HK-2 (cell line): ENCODE measurements at regions not wholly inside any gene's neighbourhood (a gene's known extent, or its start where the extent isn't known, plus 50 kb on each side); places are given as distances from the start of the nearest gene placed in this dataset.
"Not testable (repeated sequence)": the region's sequence is repeated elsewhere in the genome, so short reads cannot be mapped to it uniquely, and the experiment has no call there.

Source experiments
- DNase-seq: peaks from one replicate; pipeline ENCODE4 v3.0.0-alpha.2; 2018; ENCODE audit not compliant: unreplicated experiment

- no peak for DNase-seq
Observed at GRCh38 chr6:76533661-76534060, 461.2 kb upstream of the IMPG1 start.

DNA sequence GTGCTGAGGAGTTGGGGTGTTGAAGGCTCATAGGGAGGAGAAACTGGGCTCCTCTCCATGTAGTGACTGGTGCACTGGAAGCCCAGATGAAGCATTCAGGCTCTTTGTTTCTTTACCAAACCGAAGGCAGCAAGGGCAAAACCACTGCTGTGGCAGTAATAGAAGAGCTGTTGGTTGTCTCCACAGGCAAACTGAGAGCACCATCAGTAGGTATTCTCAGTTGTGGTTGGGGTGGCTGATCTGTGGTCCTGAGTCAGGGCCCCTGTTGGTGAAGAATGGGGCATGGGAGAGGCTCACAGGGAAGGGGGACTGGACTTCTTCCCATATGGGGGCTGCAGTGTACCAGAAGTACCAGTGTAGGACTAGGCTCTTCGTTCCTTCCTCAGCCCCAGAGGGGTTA lies 460.2 kb upstream of the IMPG1 start:
- no peak for DNase-seq

- DNase-seq, result no peak
Observed at GRCh38 chr6:76518443-76518842, 446.0 kb upstream of the IMPG1 start.

DNA sequence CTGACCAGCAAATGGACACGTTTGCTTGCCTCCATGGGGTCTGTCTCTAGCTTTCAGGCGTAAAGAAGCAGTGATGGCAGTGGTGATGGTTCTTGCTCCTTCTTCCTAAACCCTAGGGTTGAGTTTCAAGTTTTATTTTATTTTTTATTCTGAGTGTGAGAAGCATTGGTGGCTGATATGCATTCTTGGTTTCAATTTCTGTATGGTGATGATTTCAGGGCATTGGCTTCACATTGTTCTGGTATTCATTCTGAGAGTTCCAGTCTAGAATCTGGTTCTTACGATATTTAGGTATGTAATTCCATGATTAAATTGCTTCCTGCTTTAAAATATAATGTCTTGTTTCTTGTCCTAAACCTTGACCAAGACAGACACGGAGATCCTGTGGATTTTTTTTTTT lies 444.5 kb upstream of the IMPG1 start:
- DNase-seq, result no peak

DNA sequence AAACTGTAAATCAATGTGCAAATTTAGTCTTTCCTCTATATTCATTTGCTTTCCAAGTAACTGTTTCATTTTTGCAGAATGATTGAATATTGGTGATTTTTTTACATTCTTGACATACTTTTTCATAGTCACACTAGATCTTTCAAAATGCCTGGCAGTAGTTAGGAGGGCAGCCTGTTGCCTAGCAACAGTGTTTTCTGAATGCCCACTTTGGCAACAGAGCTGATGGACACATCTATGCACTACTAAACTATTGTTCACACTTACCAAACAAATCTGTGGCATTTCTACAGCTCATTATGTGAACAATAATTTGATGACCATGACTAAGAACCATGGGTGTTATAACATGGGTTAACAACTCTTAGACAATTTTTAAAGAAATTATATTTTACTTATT lies 438.0 kb upstream of the IMPG1 start:
- DNase-seq, result no peak

DNA sequence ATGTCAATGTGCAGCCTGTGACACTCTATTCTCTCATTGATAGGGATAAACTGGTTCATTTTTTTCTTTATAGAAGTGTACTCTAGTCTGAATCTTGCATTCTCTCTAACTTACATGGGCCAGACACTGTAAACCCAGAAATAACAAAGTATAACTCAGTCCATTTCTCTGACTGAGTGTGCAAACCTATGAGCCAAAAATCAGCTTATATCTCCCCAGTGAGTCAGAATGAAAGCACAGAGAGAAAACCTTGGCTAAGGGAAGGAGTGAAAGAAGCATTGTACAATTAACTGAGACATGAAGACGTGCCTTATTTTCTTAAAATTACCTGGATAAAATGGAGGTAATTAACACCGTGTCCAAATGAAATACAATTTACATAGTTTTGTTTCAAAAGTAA lies 436.9 kb upstream of the IMPG1 start:
- DNase-seq, result no peak

DNA sequence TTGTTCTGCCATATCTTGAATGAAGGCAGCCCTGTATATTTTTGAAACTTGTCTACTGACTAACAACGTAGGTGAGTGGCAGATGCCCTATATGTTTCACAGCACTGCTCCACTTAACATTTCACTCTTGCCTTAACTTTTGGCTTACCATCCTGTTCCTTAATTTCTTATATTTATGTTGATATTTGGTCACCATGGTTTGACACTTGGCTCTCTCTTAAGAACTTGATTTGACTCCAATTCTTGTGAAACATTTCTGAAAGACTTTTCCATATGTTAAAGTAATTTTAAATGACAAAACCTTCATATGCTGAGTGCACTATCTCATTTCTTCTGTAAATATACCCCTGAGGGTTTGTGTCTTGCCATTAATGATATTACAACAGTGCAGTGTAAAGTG lies 434.3 kb upstream of the IMPG1 start:
- no peak for DNase-seq

- DNase-seq, result no peak
Observed at GRCh38 chr6:76495909-76496308, 423.4 kb upstream of the IMPG1 start.

- not testable (repeated sequence) for DNase-seq
Observed at GRCh38 chr6:76491376-76491775, 418.9 kb upstream of the IMPG1 start.

DNA sequence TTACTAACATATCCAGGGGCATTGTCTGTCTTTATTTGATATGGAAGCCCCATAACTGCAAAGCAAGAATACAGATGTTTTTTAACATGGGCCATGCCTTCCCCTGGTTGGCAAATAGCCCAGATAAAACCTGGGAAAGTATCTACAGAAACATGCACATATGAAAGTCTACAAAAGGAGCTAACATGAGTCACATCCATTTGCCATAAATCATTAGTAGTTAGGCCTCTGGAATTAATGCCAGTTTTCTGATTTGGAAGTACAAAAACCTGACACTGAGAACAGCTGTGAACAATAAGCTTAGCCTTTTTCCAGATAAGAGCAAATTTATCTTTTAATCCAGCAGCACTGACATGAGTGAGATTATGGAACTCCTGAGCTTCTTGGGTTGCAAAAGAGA lies 418.0 kb upstream of the IMPG1 start:
- no peak for DNase-seq

GRCh38 chr6:76481101-76481500 lies 408.6 kb upstream of the IMPG1 start:
- no peak for DNase-seq

- no peak for DNase-seq
Observed at GRCh38 chr6:76472858-76473257, 400.4 kb upstream of the IMPG1 start.

DNA sequence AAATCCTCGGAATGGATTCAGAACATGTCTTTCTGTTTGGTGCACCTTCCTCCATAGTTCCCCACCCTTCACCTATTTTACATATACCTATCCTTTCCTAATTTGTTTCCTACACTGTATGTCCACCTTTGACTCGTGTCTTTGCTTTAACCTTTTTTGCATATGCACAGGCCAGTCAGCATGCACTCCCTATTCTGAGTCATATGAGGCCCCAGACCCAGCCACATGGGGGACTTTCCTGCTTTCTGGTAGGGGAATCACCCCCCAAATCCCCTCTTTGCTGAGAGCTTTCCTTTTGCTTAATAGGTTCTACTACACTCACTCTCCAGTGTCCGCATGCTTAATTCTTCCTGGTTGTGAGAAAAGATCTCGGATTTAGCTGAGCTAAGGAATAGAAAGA lies 393.8 kb upstream of the IMPG1 start:
- DNase-seq, result no peak

GRCh38 chr6:76465410-76465809 lies 392.9 kb upstream of the IMPG1 start:
- no peak for DNase-seq

DNA sequence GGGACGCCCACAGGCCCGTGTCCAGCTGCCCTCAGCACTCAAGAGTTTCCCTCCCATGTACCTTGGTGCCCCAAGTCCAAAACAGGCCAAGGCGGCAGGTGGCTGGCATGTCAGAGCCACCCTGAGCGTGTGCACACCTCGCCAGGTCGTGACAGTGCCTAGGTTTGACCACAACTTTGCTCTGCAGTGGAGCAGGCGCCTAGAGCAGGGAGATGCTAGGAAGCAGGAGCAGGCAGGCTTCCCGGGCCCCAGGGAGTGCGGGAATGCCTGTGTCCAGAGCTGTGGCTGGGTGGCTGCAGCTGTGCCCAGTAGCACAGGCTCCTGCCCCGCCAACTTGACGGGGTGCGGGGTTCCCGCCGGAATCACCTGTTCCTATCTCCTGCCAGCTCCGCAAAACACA lies 380.8 kb upstream of the IMPG1 start:
- DNase-seq, result no peak

GRCh38 chr6:76451926-76452709 lies 379.7 kb upstream of the IMPG1 start:
- DNase-seq, result no peak

DNA sequence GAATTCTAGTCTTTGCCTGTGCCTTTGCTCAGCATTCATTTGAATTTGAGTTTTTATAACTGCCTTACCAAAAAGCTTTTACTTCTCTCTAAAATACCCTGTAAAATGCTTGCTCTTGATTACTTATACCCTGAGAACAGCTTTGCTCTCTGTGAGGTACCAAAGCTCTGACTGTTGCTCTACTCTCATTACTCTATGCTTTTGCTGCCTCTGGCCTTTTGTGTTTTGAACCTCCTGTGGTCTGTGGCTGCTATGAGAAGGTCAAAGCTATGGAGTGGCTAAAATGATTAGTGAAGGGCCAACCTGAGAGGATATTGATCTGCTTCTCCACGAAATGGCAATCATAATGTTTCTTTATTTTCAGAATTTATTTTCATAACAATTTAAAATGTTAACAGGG lies 375.6 kb upstream of the IMPG1 start:
- DNase-seq, result no peak

- no peak for DNase-seq
Observed at GRCh38 chr6:76441875-76442274, 369.4 kb upstream of the IMPG1 start.

- DNase-seq, result no peak
Observed at GRCh38 chr6:76439811-76440210, 367.3 kb upstream of the IMPG1 start.

DNA sequence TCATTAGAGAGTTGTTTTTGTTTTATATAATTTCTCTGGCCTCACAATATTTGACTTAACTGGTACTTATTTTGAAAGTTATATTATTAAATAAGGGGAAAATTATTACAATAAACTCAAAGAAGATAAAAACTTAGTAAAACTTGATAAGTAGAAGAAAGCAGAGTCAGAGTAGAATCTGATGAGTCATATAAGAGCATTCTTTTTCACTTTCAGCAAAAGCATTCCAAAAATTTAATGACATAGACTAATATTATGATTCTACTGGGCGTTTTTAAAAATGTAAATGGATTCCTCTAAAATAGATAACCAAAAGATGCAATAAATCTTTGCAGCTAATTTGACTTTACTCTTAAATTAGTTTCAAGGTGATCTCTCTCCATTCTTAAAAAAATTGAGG lies 366.3 kb upstream of the IMPG1 start:
- no peak for DNase-seq

DNA sequence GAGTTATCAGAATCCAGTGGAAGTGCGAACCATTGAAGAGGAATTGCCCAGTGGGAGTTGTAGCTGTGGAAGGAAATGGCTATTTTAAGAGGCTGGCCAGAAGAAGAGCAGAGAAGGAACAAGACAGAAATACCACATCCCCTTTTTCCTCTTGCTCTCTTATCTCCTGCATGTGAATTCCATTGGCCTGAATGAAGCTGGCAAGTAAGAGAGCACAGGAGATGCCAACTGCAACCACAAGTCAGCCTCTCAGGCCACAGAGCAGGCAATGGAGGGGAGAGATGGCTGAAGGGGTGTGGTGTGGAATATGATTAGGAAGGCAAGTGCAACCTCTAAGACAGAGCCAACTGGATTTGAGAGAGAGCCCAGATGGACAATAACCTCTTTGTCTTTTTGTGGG lies 362.7 kb upstream of the IMPG1 start:
- DNase-seq, result no peak

GRCh38 chr6:76422511-76423213 lies 350.2 kb upstream of the IMPG1 start:
- DNase-seq, result no peak

GRCh38 chr6:76420094-76420493 lies 347.6 kb upstream of the IMPG1 start:
- DNase-seq, result no peak
